ENCODE measurements at regions not wholly inside any gene's neighbourhood (a gene's known extent, or its start where the extent isn't known, plus 50 kb on each side); places are given as distances from the start of the nearest gene placed in this dataset.

- TF ChIP-seq CTCF (conservative IDR thresholded peaks at IDR 0.05 in 1 of 2, IDR thresholded peaks at IDR 0.05 in 1 of 2; ENCODE audit: extremely low read depth in 1 of 2, insufficient read depth in 1 of 2, low read depth in 1 of 2, low read length in 2 of 2) = no peak
- no peak for TF ChIP-seq EZH2 (IDR thresholded peaks at IDR 0.05; ENCODE audit: borderline replicate concordance, low read length)
Observed at GRCh38 chr11:109648804-109649203, 226.8 kb downstream of the C11orf87 start.
